HG02840 (cell line): ENCODE measurements at regions not wholly inside any gene's neighbourhood (a gene's known extent, or its start where the extent isn't known, plus 50 kb on each side); places are given as distances from the start of the nearest gene placed in this dataset.
"Not testable (repeated sequence)": the region's sequence is repeated elsewhere in the genome, so short reads cannot be mapped to it uniquely, and the experiment has no call there.

Experiments
- ATAC-seq: cut with Tn5 transposase; IDR thresholded peaks from one replicate; pipeline ENCODE4 v1.9.1; 2021; ENCODE audit warnings: mild to moderate bottlenecking, moderate library complexity, moderate number of reproducible peaks; ENCODE audit not compliant: unreplicated experiment, low FRiP score

DNA sequence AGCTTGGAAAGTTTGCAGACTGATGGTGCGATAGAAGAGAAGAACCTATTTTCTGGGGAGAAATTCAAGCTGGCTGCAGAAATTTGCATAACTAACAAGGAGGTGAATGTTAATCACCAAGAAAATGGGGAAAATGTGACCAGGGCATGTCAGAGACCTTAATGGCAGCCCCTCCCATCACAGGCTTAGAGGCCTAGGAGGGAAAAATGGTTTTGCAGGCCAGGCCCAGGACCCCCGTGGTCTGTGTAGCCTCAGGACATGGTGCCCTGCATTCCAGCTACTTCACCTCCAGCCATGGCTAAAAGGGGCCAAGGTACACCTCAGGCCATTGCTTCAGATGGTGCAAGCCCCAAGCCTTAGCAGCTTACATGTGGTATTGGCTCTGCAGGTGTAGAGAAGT lies 207.1 kb upstream of the CXorf66 start:
- ATAC-seq: no peak

DNA sequence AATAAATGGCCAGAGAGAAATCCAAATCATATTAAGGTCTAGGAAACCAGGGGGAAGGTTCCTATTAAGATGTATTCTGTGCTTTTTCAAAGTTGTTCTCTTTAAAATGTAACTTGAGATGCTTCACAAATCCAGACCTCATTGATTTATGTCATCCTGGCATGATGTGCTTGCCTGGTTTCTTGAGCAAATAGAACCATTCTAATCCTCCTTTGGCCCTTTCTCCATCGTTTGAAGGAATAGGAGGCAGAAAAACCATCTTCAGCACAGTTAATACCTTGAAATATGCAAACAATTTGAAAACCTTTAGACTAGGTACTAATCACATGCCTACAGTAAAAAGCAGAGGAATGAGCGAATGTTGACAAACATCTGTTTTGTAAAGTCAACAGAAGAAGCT lies 202.2 kb upstream of the CXorf66 start:
- ATAC-seq: no peak

DNA sequence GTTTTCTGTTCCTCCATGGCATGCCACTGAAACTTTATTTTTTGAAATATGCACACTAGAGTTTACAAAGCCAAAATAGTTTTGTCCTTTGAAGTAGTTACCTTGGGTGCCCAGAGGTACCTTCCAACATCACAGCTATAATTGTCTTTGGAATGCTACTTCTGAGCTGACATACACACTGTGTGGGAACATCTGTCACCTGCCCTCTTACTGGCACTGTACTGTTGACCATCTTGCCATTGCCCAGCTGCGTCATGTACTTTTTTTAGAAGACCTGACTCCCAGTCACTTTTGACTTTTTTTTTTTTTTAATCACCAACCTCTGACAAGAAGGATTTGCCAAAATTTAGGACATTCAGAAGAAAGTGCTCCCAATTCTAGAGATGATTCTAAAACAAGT lies 200.5 kb upstream of the CXorf66 start:
- ATAC-seq: no peak

DNA sequence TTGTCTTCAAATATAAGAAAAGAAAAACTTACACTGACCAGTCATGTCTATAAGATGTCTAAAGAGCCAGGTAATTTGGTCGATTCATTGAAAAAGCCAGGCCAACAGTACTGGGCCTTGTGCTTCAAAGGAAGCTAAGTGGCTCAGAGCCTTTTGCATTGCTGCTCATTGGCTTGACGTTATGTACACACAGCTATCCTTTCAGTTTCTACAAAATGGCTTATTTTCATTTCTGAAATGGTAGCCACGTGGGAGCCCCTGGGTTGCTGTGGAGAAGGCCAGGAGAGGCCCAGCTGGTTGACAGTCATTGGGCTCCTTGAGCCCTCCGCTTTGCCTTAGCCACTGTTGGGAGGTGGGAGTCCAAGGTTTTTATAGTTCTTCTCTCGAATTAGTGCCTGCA lies 199.1 kb upstream of the CXorf66 start:
- no peak for ATAC-seq

DNA sequence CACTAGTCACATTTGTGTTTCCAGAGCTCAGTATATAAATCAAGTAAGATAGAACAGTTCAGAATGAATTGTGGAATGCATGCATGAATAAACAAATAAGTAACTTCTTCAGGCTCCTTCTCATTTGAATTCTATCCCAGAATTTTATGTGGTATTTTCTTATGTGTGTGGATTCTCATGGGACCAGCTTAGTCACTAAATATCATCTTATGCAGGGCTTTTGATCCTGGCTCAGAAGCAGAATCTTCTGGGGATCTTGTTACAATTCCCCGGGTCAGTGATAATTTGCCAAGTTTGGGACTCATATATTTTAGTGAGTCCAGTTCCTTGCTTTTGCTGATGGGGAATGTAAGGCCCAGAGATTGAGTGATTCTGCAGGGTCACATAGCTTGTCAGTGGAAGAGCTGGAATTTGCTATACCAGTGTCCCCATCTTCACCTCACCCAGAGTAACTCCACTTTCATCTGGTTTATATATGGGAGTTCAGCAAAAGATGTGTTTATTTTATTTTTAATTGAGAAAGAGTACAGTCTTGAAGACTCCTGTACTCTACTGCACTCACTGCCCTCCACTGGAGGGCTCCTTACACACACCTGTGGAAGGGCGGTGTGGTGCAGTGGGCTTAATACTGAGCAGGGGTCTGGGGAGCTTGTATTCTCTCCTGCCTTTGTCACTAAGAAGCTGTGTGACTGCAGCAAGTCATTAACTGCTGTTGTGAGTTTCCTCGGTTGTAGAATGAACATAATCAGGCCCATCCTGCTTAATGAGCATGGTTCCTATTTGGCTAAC lies 198.2 kb upstream of the CXorf66 start:
- no peak for ATAC-seq

DNA sequence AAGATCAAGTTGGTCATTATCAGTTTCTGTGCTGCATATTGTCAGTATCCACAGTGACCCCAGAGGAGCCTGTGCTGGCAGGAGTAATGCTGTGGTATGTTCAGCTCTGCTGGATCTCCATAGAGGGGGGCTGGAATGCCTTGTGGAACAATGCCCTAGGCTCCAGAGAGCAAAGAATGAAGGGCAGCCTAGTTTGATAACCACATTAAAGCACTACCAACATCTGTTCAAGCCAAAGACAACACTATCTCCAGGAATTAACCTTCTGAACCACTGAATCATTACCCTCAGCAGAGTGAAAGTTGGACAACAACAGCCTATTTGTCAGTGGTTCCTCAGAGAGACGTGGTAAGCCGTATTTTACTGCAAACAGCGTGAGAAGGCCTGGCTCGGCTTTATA lies 192.3 kb upstream of the CXorf66 start:
- no peak for ATAC-seq

DNA sequence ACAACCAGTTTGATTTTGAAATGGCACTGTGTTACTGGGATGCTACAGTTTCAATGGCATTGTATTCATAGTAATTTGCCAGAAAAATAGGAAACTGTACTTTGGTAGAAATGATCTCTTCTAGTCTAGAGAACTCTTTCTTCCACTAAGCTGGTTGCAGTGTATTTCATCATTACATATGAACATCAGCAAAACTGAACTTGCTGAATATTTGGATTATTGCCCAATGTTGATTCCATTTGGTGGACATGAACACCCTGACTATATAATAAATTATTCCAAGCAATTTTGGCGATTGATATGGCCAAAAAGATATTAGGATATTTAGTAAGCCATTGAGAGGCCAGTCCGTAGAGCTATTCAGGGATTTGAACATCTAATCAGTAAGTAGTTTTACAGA lies 191.8 kb upstream of the CXorf66 start:
- ATAC-seq: no peak

DNA sequence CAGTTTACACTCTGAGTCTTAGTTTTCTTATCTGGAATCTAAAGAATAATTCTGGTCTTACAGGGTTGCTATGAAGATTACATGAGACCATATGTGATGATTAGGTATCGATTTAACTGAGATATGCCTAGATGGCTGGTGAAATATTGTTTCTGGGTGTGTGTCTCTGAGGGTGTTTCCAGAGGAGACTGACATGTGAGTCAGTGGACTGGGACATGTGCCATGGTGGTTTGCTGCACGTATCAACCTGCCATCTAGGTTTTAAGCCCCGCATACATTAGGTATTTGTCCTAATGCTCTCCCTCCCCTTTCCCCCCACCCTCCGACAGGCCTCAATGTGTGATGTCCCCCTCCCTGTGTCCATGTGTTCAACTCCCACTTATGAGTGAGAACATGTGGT lies 186.0 kb upstream of the CXorf66 start:
- ATAC-seq: no peak

DNA sequence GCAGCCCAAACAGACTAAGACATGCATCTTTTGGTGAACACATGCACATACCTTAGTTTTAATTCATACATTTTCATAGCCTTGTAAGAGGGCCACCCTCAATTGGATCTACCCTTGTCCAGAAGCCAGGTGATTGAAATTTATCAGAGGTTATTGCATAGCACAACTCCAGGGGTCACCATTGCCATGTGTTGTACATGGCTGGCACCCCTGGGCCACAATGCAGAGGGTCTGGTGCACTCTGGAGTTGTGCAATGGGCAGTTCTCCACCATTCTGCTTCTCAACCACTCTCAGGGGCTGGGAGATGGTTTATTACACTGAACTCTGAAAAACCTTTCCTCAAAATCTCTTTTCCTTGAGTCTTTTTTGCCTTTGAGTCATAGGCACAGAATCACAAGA lies 184.4 kb upstream of the CXorf66 start:
- no peak for ATAC-seq

DNA sequence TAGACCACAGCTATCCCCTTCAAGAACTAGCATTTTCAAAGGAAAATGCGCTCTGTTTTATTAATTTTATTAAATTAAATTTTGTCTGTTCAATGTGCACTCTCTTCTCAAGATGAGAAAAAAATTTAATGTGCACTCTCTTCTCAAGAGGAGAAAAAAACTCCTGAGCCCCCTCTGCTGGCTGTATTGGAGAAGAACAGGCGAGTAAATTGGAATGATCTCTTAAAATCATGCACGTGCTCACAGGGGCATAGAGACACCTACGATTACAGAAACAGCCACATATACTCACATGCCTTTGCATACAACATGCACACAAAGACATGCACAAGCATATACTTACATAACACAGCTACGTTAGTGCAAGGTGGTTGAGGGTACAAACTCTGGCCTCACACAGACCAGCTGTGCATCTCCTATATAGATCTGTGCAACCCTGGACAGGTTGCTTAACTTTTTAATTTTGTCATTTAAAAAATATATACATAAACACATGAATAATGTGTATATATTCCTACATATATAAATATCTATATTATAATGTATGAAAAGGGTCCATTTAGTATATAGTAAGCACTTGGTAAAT lies 176.2 kb upstream of the CXorf66 start:
- no peak for ATAC-seq

DNA sequence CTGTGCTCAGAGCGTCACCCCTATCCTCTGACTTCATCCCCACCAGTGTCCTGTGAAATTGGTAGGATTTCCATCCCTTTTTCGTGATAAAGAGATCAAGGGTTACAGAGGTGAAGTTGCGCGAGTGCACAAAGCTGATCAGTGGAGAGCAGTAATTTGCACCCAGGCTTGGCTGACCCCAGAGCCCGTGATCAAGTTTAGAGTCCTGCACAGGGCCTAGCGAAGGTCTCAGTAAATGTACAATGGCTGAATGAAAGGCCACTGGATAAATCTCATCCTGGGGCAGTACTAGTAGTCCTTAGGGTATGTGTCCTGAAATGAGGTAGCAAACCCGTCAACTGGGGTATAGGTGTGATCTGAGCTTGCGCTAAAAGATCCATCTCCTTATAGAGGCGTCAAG lies 173.2 kb upstream of the CXorf66 start:
- ATAC-seq: not testable (repeated sequence)

DNA sequence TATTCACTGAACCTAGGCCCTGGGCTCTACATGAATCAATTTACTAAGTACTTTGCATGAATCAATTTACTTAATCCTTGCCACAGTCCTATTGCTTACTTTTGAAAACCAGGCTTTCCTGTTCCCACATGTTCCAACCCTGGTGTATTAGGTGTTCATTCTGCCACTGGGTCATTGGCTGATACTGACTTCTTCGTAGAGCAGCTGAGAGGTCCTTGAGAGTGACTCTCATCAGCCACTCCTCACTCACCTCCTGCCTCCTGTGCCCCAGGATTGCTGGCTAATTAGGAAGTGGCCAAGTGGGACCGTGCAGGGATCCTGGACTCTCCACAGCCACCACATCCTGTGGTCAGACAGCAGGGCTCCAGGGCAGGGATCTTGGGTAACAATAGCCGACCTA lies 172.7 kb upstream of the CXorf66 start:
- not testable (repeated sequence) for ATAC-seq

DNA sequence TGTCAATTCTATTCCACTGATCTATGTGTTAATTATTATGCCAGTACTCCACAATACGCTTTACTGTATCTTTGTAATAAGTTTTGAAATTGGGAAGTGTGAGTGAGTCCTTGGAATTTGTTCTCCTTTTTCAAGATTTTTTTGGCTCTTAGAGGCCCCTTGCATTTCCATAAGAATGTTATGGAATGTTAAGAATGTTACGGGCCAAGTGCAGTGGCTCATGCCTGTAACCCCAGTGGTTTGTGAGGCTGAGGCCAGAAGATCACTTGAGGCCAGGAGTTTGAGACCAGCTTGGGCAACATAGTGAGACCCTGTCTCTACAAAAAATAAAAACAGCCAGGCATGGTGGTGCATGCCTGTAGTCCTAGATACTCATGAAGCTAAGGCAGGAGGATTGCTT lies 167.6 kb upstream of the CXorf66 start:
- ATAC-seq: no peak

DNA sequence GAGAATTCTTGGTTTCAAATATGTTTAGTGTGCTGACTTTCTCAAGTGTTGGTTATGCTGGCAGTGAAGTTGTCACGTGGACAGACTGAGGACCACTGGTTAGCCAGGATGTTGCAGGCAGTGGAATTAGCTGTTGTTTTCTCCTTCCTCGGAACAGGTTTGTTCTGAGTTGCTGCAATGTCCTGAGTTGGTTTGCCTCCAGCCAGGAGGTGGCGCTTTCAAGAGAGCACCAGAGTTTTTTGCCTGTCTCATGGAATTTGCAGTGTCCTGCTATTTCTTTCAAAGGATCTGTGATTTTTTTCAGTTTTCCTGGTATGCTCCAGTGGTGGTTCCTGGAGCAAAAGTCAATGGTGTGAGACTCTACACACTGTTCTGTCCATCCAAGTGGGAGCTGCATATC lies 158.1 kb upstream of the CXorf66 start:
- no peak for ATAC-seq

DNA sequence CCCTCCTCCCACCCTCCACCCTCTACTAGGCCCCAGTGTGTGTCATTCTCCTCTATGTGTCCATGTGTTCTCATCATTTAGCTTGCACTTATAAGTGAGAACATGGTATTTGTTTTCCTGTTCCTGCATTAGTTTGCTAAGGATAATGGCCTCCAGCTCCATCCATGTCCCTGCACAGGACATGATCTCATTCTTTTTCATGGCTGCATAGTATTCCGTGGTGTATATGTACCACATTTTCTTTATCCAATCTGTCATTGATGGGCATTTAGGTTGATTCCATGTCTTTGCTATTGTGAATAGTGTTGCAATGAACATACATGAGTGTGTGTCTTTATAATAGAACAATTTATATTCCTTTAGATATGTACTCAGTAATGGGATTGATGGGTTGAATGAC lies 148.7 kb upstream of the CXorf66 start:
- not testable (repeated sequence) for ATAC-seq

DNA sequence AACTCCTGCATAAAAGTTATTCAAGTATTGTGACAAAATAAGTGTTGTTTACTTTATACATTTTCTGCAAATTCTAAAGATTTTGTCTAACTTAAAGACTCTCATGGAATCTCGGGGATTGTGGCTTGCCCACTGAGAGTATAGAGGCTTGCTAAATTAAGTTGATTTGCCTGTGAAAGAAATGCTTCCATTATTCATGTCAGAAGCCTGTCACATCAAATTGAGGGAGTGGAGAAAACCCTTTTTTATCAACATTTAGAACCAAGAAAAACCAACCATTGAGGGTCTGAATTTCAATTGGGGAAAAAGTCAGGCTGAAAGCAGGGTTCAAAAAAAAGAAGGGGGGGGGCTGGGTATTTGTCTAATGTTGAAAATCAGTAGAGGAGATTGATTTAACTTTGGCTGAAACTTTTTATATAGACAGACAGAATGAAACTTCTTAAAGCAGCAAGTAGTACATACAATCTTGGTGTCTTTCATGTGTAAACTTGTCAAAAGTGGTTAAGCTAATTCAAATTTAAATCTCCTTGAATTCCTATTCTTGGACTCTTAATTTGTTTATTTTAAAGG lies 144.8 kb upstream of the CXorf66 start:
- ATAC-seq: no peak

DNA sequence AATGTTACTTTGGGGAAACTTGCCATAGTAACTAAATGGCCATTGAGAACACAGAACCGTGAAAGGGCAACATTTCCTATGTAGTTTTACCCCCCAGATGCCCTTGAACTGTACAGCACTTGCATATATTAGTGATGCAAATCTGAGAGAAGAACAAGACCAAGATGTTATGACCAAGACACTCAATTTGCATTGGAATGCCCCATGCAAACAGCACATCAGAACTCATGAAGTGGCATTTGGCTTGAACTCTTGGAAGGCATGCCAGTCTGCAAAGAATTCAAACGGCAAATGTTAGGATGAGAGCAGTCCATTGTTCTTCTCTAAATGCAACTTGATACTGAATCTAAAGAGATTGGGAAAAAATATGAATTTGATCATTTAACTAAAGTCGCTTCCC lies 139.4 kb upstream of the CXorf66 start:
- no peak for ATAC-seq

DNA sequence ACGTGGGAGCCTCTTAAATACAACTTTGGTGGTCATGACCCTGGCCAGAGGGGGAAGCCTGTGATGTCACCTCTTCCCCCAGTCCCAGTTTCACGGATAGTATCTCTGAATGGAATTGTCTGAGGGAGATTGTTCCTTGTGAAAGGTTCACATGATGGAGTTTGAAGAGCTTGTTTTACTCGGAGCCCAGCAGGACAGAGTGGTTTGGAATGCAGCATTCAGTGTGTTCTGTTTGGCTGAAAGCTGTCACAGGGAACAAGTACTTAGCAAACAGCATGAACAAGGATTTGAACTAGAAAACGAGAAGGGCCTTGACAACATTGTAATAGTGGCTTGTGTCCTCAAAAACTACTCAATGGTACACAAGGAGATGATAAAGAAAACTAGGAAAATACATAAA lies 133.9 kb upstream of the CXorf66 start:
- no peak for ATAC-seq

DNA sequence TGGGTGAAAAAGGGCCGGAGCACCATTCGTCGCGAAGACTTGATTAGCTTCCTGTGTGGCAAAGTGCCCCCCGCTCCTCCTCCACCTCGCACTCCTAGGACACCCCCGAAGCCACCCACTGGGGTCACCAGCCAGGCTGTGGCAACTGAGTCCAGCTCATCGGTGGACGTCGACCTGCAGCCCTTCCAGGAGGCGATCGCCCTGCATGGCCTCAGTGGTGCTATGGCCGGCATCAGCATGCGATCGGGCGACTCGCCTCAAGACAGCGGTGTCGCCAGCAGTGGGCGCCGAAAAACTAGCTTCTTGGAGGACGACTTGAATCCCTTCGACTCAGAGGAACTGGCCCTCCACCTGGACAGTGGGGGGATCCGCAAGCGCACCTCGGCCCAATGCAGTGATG lies 126.8 kb upstream of the CXorf66 start:
- no peak for ATAC-seq

DNA sequence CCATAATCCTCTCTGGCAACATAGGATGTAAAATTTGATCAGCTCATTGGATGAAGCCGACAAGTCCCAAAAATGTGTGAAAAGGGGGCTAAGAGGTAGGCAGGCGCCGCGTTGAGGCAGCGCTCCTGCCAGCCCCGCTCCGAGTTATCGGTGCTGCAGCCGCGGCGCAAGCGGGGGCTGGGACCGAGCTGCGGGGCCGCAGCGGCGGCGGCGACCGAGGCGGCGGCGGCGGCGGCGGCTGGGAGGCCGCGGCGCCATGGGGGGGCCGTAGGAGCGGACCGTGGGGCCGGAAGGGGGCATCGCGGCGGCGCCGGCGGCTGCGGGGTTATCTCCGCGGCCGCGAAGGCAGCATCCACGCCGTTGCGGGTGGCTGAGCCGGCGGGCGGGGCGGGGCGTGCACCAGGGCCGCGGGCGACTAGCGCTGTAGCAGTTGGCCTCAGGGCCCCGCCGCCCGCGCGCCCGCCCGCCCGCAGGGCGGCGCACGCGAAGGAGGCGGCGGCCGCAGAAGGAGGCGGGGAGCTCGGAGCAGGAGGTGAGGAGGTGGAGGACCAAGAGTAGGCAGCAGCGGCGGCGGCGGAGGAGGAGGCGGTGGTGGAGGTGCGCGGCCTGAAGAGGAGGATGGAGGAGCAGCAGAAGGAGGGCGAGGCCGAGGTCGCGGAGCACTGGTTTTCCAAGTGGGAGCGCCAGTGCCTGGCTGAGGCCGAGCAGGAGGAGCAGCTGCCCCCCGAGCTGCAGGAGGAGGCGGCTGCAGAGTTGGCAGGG lies 126.0 kb upstream of the CXorf66 start:
- ATAC-seq: no peak

DNA sequence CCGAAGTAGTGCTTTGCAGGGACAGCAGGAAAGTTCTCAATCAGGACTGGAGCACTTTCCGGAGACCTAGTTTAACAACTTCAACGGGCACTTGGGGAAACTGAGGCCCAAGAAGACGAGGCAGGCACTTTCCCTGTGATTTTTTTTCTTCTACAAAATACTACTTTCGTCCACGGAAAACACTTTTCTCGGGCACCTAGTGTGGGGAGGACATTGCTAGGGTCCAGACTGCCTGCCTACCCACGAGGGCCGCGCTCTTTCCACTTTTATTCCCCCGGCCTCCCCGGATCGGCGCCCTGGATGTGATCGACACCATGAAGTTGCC lies 125.4 kb upstream of the CXorf66 start:
- no peak for ATAC-seq

DNA sequence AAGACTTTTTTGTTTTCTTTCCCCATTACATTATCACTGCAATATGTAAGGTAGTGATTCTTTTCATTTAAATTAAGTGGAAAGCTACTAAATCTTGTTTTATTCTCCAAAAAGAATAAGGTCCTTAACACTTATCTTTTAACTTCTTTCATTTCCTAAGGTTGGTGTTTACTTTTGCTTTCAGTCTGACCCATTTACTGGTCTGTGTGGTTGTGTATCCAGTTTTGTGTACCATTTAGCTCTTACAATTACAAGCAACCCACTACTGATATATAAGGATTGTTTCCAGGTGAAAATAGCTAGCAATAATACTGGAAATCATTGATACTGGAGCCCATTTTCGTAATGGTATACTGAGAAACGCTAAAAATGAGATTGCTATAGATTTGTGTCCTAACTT lies 123.1 kb upstream of the CXorf66 start:
- no peak for ATAC-seq
